Liver (tissue), 7 donors: ENCODE measurements at regions not wholly inside any gene's neighbourhood (a gene's known extent, or its start where the extent isn't known, plus 50 kb on each side); places are given as distances from the start of the nearest gene placed in this dataset.

ENCODE experiments used
- DNase-seq: peaks from one replicate; pipeline ENCODE4 v3.0.0-alpha.2; 2017; ENCODE audit warnings: low spot score
- H3K27ac ChIP-seq, 2 donors: one replicate each; pipeline ENCODE4 v1.7.0; 2013; ENCODE audit warnings: inconsistent platforms in 2 of 2, low read length in 2 of 2, control low read depth in 1 of 2, low read depth in 1 of 2, mild to moderate bottlenecking in 1 of 2
- H3K27me3 ChIP-seq, 4 donors: one replicate each; pipeline versions ENCODE4 v1.6.1 to v1.7.0; 2013; ENCODE audit warnings: low read length in 3 of 4, inconsistent platforms in 1 of 4, mild to moderate bottlenecking in 1 of 4, moderate library complexity in 1 of 4; ENCODE audit not compliant: control insufficient read depth in 4 of 4, insufficient read depth in 4 of 4
- H3K36me3 ChIP-seq, 4 donors: one replicate each; pipeline versions ENCODE4 v1.6.1 to v1.7.0; 2013; ENCODE audit warnings: low read length in 3 of 4, mild to moderate bottlenecking in 3 of 4, low read depth in 1 of 4, moderate library complexity in 1 of 4; ENCODE audit not compliant: control insufficient read depth in 4 of 4, insufficient read depth in 3 of 4
- H3K4me1 ChIP-seq, 4 donors: one replicate each; pipeline versions ENCODE4 v1.6.1 to v1.7.0; 2013; ENCODE audit warnings: low read length in 3 of 4, mild to moderate bottlenecking in 3 of 4, moderate library complexity in 1 of 4; ENCODE audit not compliant: control insufficient read depth in 4 of 4, insufficient read depth in 4 of 4
- H3K4me3 ChIP-seq, 3 donors: one replicate each; pipeline versions ENCODE4 v1.6.1 to v1.7.0; 2013; ENCODE audit warnings: low read length in 3 of 3, control low read depth in 1 of 3, low read depth in 1 of 3, mild to moderate bottlenecking in 1 of 3
- H3K9ac ChIP-seq, 2 donors: one replicate each; pipeline ENCODE4 v1.7.0; 2013; ENCODE audit warnings: low read length in 2 of 2, mild to moderate bottlenecking in 2 of 2, moderate library complexity in 2 of 2, control low read depth in 1 of 2, low read depth in 1 of 2
- H3K9me3 ChIP-seq, 4 donors: one replicate each; pipeline versions ENCODE4 v1.6.1 to v1.7.0; 2013; ENCODE audit warnings: low read length in 3 of 4; ENCODE audit not compliant: control insufficient read depth in 4 of 4
- FOXA1 ChIP-seq: IDR thresholded peaks from 2 replicates; pipeline ENCODE4 v1.6.1; 2016; ENCODE audit warnings: antibody characterized with exemption
- GABPA ChIP-seq, 2 donors: IDR thresholded peaks in 1 of 2; conservative IDR thresholded peaks in 1 of 2; 2 replicates each; pipeline ENCODE4 v1.6.1; 2016; ENCODE audit warnings: antibody characterized with exemption in 2 of 2, mild to moderate bottlenecking in 1 of 2, moderate library complexity in 1 of 2
- HNF4A ChIP-seq, 2 donors: conservative IDR thresholded peaks; 2 replicates each; pipeline ENCODE4 v1.6.1; 2016; ENCODE audit warnings: antibody characterized with exemption in 2 of 2, mild to moderate bottlenecking in 2 of 2
- JUND ChIP-seq, 2 donors: IDR thresholded peaks; 2 replicates each; pipeline ENCODE4 v1.6.1; 2016; ENCODE audit warnings: antibody characterized with exemption in 2 of 2
- NR2F2 ChIP-seq: IDR thresholded peaks from 2 replicates; pipeline ENCODE4 v1.6.1; 2016; ENCODE audit warnings: antibody characterized with exemption
- RAD21 ChIP-seq, 2 donors: IDR thresholded peaks; 2 replicates each; pipeline ENCODE4 v1.6.1; 2016; ENCODE audit warnings: antibody characterized with exemption in 2 of 2, mild to moderate bottlenecking in 2 of 2
- RXRA ChIP-seq, 2 donors: IDR thresholded peaks; 2 replicates each; pipeline ENCODE4 v1.6.1; 2017 to 2018; ENCODE audit warnings: antibody characterized with exemption in 2 of 2, mild to moderate bottlenecking in 1 of 2
- SP1 ChIP-seq: IDR thresholded peaks from 2 replicates; pipeline ENCODE4 v1.6.1; 2018; ENCODE audit warnings: antibody characterized with exemption, mild to moderate bottlenecking
- TAF1 ChIP-seq: conservative IDR thresholded peaks from 2 replicates; pipeline ENCODE4 v1.6.1; 2016; ENCODE audit warnings: antibody characterized with exemption, mild to moderate bottlenecking
- YY1 ChIP-seq: IDR thresholded peaks from 2 replicates; pipeline ENCODE4 v1.6.1; 2016; ENCODE audit warnings: antibody characterized with exemption, mild to moderate bottlenecking
- WGBS: extraction: QIAGEN DNeasy Blood & Tissue Kit; methylation state at CpG from one replicate; pipeline ENCODE4 v1.1.7; 2013; 5-methylcytosine and 5-hydroxymethylcytosine counted together
- TF ChIP-seq, protein P1 (sequence below): IDR thresholded peaks from 2 replicates; pipeline ENCODE4 v1.6.1; 2016; ENCODE audit warnings: antibody characterized with exemption
- TF ChIP-seq, protein P2 (sequence below): IDR thresholded peaks from 2 replicates; pipeline ENCODE4 v1.6.1; 2016; ENCODE audit warnings: antibody characterized with exemption
- TF ChIP-seq, protein P3 (sequence below): IDR thresholded peaks from 2 replicates; pipeline ENCODE4 v1.6.1; 2016; ENCODE audit warnings: antibody characterized with exemption, mild to moderate bottlenecking
- donor health status: healthy.
- donor health status: healthy.
- donor health status: healthy.
- donor health status: healthy.

DNA sequence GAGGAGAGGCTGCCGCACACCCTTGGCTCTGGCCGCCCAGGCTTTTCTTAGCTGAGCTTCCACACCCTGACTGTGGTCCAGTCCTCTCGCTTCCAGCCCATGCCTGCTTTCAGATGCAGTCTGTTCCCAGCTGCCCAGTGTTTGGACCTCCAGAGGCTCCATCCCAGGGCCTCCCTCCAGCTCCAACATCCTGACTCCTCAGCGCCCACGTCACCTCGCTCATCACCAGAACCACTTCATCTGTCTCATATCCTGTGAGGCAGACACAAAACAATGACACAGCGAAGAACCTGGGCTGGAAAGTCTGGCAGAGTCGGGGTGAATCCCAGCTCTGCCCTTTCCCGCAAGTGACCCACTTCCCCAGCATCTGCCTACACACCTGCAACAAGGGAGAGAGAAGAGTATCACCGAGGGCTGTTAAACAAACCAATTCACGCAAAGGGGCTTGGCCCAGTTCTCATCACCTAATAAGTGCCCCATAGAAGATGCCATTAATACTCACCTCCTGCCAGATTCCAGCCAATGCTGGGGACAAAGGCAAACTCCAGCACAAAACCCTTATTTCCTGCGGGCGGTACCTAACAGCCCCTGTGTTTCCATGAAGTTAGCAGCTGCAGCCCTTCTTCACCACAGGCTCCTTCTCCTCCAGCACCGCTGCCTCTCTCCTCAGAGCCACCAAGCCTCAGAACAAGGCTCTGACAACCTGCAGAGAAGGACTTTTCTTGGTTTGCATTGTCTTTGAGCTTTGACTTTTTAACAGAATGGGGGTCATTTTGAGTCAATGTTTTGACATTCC lies 133.4 kb upstream of the CDH4 start:
- peaks cover 0 to 6% (median 2%) of the 10 kb centered on the region in 4 donors for H3K27me3 ChIP-seq
- no peak for DNase-seq
- H3K9me3 ChIP-seq, result no peaks in the 10 kb centered on the region
- H3K4me1 ChIP-seq, result no peaks in the 10 kb centered on the region
- H3K9ac ChIP-seq, result no peak overlapping the region
- 82% methylated on average over 14 of the region's 14 CpGs for WGBS
- H3K36me3 ChIP-seq, result no peaks in the 10 kb centered on the region
- no peak overlapping the region for H3K4me3 ChIP-seq
- TF ChIP-seq, protein P1, sequence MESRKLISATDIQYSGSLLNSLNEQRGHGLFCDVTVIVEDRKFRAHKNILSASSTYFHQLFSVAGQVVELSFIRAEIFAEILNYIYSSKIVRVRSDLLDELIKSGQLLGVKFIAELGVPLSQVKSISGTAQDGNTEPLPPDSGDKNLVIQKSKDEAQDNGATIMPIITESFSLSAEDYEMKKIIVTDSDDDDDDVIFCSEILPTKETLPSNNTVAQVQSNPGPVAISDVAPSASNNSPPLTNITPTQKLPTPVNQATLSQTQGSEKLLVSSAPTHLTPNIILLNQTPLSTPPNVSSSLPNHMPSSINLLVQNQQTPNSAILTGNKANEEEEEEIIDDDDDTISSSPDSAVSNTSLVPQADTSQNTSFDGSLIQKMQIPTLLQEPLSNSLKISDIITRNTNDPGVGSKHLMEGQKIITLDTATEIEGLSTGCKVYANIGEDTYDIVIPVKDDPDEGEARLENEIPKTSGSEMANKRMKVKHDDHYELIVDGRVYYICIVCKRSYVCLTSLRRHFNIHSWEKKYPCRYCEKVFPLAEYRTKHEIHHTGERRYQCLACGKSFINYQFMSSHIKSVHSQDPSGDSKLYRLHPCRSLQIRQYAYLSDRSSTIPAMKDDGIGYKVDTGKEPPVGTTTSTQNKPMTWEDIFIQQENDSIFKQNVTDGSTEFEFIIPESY, result no peak
- TF ChIP-seq, protein P2, sequence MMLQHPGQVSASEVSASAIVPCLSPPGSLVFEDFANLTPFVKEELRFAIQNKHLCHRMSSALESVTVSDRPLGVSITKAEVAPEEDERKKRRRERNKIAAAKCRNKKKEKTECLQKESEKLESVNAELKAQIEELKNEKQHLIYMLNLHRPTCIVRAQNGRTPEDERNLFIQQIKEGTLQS, result no peak
- TF ChIP-seq, protein P3, sequence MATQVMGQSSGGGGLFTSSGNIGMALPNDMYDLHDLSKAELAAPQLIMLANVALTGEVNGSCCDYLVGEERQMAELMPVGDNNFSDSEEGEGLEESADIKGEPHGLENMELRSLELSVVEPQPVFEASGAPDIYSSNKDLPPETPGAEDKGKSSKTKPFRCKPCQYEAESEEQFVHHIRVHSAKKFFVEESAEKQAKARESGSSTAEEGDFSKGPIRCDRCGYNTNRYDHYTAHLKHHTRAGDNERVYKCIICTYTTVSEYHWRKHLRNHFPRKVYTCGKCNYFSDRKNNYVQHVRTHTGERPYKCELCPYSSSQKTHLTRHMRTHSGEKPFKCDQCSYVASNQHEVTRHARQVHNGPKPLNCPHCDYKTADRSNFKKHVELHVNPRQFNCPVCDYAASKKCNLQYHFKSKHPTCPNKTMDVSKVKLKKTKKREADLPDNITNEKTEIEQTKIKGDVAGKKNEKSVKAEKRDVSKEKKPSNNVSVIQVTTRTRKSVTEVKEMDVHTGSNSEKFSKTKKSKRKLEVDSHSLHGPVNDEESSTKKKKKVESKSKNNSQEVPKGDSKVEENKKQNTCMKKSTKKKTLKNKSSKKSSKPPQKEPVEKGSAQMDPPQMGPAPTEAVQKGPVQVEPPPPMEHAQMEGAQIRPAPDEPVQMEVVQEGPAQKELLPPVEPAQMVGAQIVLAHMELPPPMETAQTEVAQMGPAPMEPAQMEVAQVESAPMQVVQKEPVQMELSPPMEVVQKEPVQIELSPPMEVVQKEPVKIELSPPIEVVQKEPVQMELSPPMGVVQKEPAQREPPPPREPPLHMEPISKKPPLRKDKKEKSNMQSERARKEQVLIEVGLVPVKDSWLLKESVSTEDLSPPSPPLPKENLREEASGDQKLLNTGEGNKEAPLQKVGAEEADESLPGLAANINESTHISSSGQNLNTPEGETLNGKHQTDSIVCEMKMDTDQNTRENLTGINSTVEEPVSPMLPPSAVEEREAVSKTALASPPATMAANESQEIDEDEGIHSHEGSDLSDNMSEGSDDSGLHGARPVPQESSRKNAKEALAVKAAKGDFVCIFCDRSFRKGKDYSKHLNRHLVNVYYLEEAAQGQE, result no peak
- no peak for TF ChIP-seq FOXA1
- no peak for TF ChIP-seq JUND (IDR thresholded peaks at IDR 0.05)
- TF ChIP-seq NR2F2, result no peak
- no peak for TF ChIP-seq YY1
- no peak for TF ChIP-seq SP1
- TF ChIP-seq GABPA (IDR thresholded peaks at IDR 0.05 in 1 of 2, conservative IDR thresholded peaks at IDR 0.05 in 1 of 2), result no peak
- no peak for TF ChIP-seq TAF1
- no peak for TF ChIP-seq HNF4A (conservative IDR thresholded peaks at IDR 0.05)
- no peak overlapping the region for H3K27ac ChIP-seq

DNA sequence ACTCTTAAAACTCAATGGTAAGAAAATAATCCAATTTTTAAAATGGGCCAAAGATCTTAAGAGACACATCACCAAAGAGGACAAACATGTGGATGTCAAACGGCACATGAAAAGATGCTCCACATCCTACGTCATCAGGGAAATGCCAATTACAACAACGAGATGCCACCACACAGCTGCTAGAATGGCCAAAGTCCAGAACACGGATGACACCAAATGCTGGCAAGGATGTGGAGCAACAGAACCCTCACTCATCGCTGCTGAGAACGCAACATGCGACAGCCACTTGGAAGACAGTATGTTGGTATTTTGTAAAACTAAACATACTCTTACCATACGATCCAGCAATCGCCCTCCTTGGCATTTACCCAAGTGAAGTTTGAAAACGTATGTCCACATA lies 132.8 kb upstream of the CDH4 start:
- no peak for DNase-seq
- H3K9me3 ChIP-seq, result no peaks in the 10 kb centered on the region
- no peaks in the 10 kb centered on the region for H3K36me3 ChIP-seq
- H3K4me3 ChIP-seq, result no peak overlapping the region
- no peak overlapping the region for H3K27ac ChIP-seq
- no peak overlapping the region for H3K9ac ChIP-seq
- TF ChIP-seq, protein P1, result no peak
- no peak for TF ChIP-seq RXRA (IDR thresholded peaks at IDR 0.05)
- no peak for TF ChIP-seq RAD21 (IDR thresholded peaks at IDR 0.05)
- TF ChIP-seq HNF4A (conservative IDR thresholded peaks at IDR 0.05), result no peak
- WGBS, result 76% methylated on average over 10 of the region's 10 CpGs
- H3K4me1 ChIP-seq, result no peaks in the 10 kb centered on the region
- peaks cover 0 to 5% (median 2%) of the 10 kb centered on the region in 4 donors for H3K27me3 ChIP-seq
